ENCODE measurements at regions not wholly inside any gene's neighbourhood (a gene's known extent, or its start where the extent isn't known, plus 50 kb on each side); places are given as distances from the start of the nearest gene placed in this dataset.
"Not testable (repeated sequence)": the region's sequence is repeated elsewhere in the genome, so short reads cannot be mapped to it uniquely, and the experiment has no call there.

GRCh38 chr10:106347547-106347946 lies 817.0 kb downstream of the SORCS1 start:
- no peak overlapping the region for H3K4me2 ChIP-seq (ENCODE audit: low read depth, low read length)
- no peak overlapping the region for H3K4ac ChIP-seq (ENCODE audit: low read depth, low read length)
- H2BK5ac ChIP-seq (ENCODE audit: low read depth, low read length, poor library complexity, severe bottlenecking): no peak overlapping the region
- intact Hi-C loops (cut with micrococcal nuclease): no loop called here
- no peak overlapping the region for H2BK120ac ChIP-seq (ENCODE audit: low read depth, low read length)
- no peak overlapping the region for H3K56ac ChIP-seq (ENCODE audit: extremely low read depth, insufficient read depth, low read length)
- no peak overlapping the region for H2AK5ac ChIP-seq (ENCODE audit: low read depth, low read length)
- no peaks in the 10 kb centered on the region for H3K9me3 ChIP-seq (ENCODE audit: control insufficient read depth, insufficient read depth, low read length)
- H3K9ac ChIP-seq (ENCODE audit: low read depth, low read length): no peak overlapping the region
- ChIA-PET CTCF (no interaction called here), POLR2A (ENCODE audit: unreplicated experiment) (no interaction called here)
- H2BK15ac ChIP-seq (ENCODE audit: low read depth, low read length): no peak overlapping the region
- no peak overlapping the region for H2BK20ac ChIP-seq (ENCODE audit: low read depth, low read length)
- H3K27me3 ChIP-seq (ENCODE audit: control insufficient read depth, insufficient read depth, low read length): no peaks in the 10 kb centered on the region
- H3K9me1 ChIP-seq (ENCODE audit: insufficient read depth, low read length): no peaks in the 10 kb centered on the region
- dilution Hi-C loops (cut with HindIII; ENCODE audit: low sequenced_read_pairs, unreplicated experiment): no loop called here
- H2AFZ ChIP-seq (replicated peaks; ENCODE audit: low read length, poor library complexity): no peak overlapping the region
- H3K18ac ChIP-seq (ENCODE audit: low read depth, low read length): no peak overlapping the region
- H3K14ac ChIP-seq (replicated peaks; ENCODE audit: low read depth, low read length): no peak overlapping the region
- H3K4me3 ChIP-seq (ENCODE audit: insufficient read depth, low read depth, low read length): no peak overlapping the region
- H4K8ac ChIP-seq (ENCODE audit: low read depth in 2 of 2, low read length in 2 of 2): no peak overlapping the region
- no TSS peak for BruUV-seq (replicated peaks)
- no peak overlapping the region for H4K5ac ChIP-seq (ENCODE audit: low read depth, low read length)
- no peak overlapping the region for H3K23ac ChIP-seq (ENCODE audit: low read depth, low read length)
- H3K27ac ChIP-seq (ENCODE audit: insufficient read depth, low read length): no peak overlapping the region
- no peak overlapping the region for H4K91ac ChIP-seq (ENCODE audit: insufficient read depth, low read depth, low read length)
- ATAC-seq (ENCODE audit: low read depth) (no peak), DNase-seq (no peak)
- TF ChIP-seq NFE2L2 (IDR thresholded peaks at IDR 0.05; ENCODE audit: low read depth, low read length) (no peak), SMC3 (IDR thresholded peaks at IDR 0.05; ENCODE audit: low read depth, low read length) (no peak), FOS (IDR thresholded peaks at IDR 0.05; ENCODE audit: low read depth, low read length) (no peak), POLR2A (IDR thresholded peaks at IDR 0.05; ENCODE audit: low read depth, low read length) (no peak), CEBPB (IDR thresholded peaks at IDR 0.05; ENCODE audit: low read depth, low read length) (no peak), BHLHE40 (IDR thresholded peaks at IDR 0.05; ENCODE audit: low read depth, low read length) (no peak)
- no peaks in the 10 kb centered on the region for H3K79me1 ChIP-seq (ENCODE audit: low read depth in 1 of 2, low read length in 2 of 2)
- H2AK9ac ChIP-seq (replicated peaks; ENCODE audit: low read depth, low read length, poor library complexity): no peak overlapping the region
- no peaks in the 10 kb centered on the region for H3K36me3 ChIP-seq (ENCODE audit: control insufficient read depth, insufficient read depth, low read length)
- WGBS, 2 experiments (ENCODE audit: extremely low coverage in 2 of 2, insufficient read length in 1 of 2): no CpG with 5 or more reads among the region's 2 CpGs
- no peaks in the 10 kb centered on the region for H3K4me1 ChIP-seq (ENCODE audit: control insufficient read depth, insufficient read depth, low read length)
- H4K20me1 ChIP-seq (ENCODE audit: insufficient read depth, low read length): no peaks in the 10 kb centered on the region
- in situ Hi-C loops (cut with MboI; ENCODE audit: low sequenced_read_pairs): no loop called here

DNA sequence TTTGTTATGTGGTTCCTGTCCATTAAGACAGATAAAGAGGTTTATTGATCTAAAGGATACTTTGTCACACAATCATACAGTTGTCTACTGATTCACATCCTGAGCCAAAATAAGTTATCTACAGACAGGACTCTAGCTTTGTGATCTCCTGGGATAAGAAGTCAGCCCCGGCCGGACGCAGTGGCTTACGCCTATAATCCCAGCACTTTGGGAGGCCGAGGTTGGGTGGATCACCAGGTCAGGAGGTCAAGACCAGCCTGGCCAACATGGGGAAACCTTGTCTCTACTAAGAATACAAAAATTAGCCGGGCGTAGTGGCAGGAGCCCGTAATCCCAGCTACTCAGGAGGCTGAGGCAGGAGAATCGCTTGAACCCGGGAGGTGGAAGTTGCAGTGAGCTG lies 821.0 kb downstream of the SORCS1 start:
- H3K56ac ChIP-seq (ENCODE audit: extremely low read depth, insufficient read depth, low read length); H3K27ac ChIP-seq (ENCODE audit: insufficient read depth, low read length); H3K79me1 ChIP-seq (ENCODE audit: low read depth in 1 of 2, low read length in 2 of 2); H2BK120ac ChIP-seq (ENCODE audit: low read depth, low read length); H2BK5ac ChIP-seq (ENCODE audit: low read depth, low read length, poor library complexity, severe bottlenecking); H3K4ac ChIP-seq (ENCODE audit: low read depth, low read length); H2AK5ac ChIP-seq (ENCODE audit: low read depth, low read length); BruUV-seq (replicated peaks); H2BK15ac ChIP-seq (ENCODE audit: low read depth, low read length); H3K23ac ChIP-seq (ENCODE audit: low read depth, low read length); dilution Hi-C loops (cut with HindIII; ENCODE audit: low sequenced_read_pairs, unreplicated experiment); H3K18ac ChIP-seq (ENCODE audit: low read depth, low read length); H4K8ac ChIP-seq (ENCODE audit: low read depth in 2 of 2, low read length in 2 of 2); H4K91ac ChIP-seq (ENCODE audit: insufficient read depth, low read depth, low read length); H2AK9ac ChIP-seq (replicated peaks; ENCODE audit: low read depth, low read length, poor library complexity); in situ Hi-C loops (cut with MboI; ENCODE audit: low sequenced_read_pairs); ATAC-seq (ENCODE audit: low read depth); DNase-seq; H3K4me1 ChIP-seq (ENCODE audit: control insufficient read depth, insufficient read depth, low read length); CTCF ChIA-PET; H3K14ac ChIP-seq (replicated peaks; ENCODE audit: low read depth, low read length); H3K9ac ChIP-seq (ENCODE audit: low read depth, low read length); intact Hi-C loops (cut with micrococcal nuclease); POLR2A ChIA-PET (ENCODE audit: unreplicated experiment); H2BK20ac ChIP-seq (ENCODE audit: low read depth, low read length); H3K27me3 ChIP-seq (ENCODE audit: control insufficient read depth, insufficient read depth, low read length); H4K5ac ChIP-seq (ENCODE audit: low read depth, low read length); H3K9me3 ChIP-seq (ENCODE audit: control insufficient read depth, insufficient read depth, low read length); H3K4me2 ChIP-seq (ENCODE audit: low read depth, low read length); H3K36me3 ChIP-seq (ENCODE audit: control insufficient read depth, insufficient read depth, low read length); H2AFZ ChIP-seq (replicated peaks; ENCODE audit: low read length, poor library complexity); H3K9me1 ChIP-seq (ENCODE audit: insufficient read depth, low read length); H3K4me3 ChIP-seq (ENCODE audit: insufficient read depth, low read depth, low read length); H4K20me1 ChIP-seq (ENCODE audit: insufficient read depth, low read length): not testable (repeated sequence)
- no CpG with 5 or more reads among the region's 10 CpGs for WGBS, 2 experiments (ENCODE audit: extremely low coverage in 2 of 2, insufficient read length in 1 of 2)
